H1 (cell line): ENCODE measurements at regions not wholly inside any gene's neighbourhood (a gene's known extent, or its start where the extent isn't known, plus 50 kb on each side); places are given as distances from the start of the nearest gene placed in this dataset.

ENCODE experiments used
- ASH2L ChIP-seq: fragments of 200-600, 300-600 bp; sonication (generic); IDR thresholded peaks from one replicate; pipeline ENCODE4 v1.7.1; 2017; ENCODE audit warnings: low read length
- BCL11A ChIP-seq, 2 experiments: IDR thresholded peaks; one replicate each; pipeline ENCODE4 v1.6.1; 2011; ENCODE audit warnings: low read depth in 2 of 2, low read length in 2 of 2, mild to moderate bottlenecking in 2 of 2
- BRCA1 ChIP-seq: IDR thresholded peaks from 2 replicates; pipeline ENCODE4 v1.6.1; 2012; ENCODE audit warnings: low read depth, low read length, improper control_type of control experiment
- CHD2 ChIP-seq: IDR thresholded peaks from 2 replicates; pipeline ENCODE4 v1.6.1; 2012; ENCODE audit warnings: low read length, improper control_type of control experiment
- CTCF ChIP-seq, 3 experiments: IDR thresholded peaks; 1 replicate in 2 of 3; 2 replicates in 1 of 3; pipeline versions ENCODE4 v1.5.1 to v1.6.1; 2011; ENCODE audit warnings: low read length in 3 of 3, mild to moderate bottlenecking in 3 of 3, inconsistent platforms in 2 of 3, low read depth in 1 of 3, moderate library complexity in 1 of 3; ENCODE audit not compliant: insufficient read depth in 1 of 3; ENCODE audit errors: control extremely low read depth in 1 of 3
- EGR1 ChIP-seq: IDR thresholded peaks from 2 replicates; pipeline ENCODE4 v1.6.1; 2011; ENCODE audit warnings: low read depth, low read length, borderline replicate concordance
- EZH2 ChIP-seq: fragments of 200-600 bp; sonication (generic); IDR thresholded peaks from 2 replicates; pipeline ENCODE4 v1.7.1; 2012; ENCODE audit warnings: low read depth, mild to moderate bottlenecking, moderate library complexity, low read length, inconsistent platforms; ENCODE audit not compliant: severe bottlenecking
- KDM1A ChIP-seq: fragments of 200-600, 300-600 bp; sonication (generic); IDR thresholded peaks from 2 replicates; pipeline ENCODE4 v1.7.1; 2016; ENCODE audit warnings: mild to moderate bottlenecking, low read length, borderline replicate concordance
- MAX ChIP-seq: IDR thresholded peaks from 2 replicates; pipeline ENCODE4 v1.6.1; 2012; ENCODE audit warnings: inconsistent platforms
- POLR2A ChIP-seq, 2 experiments: IDR thresholded peaks; 1 replicate in 1 of 2; 2 replicates in 1 of 2; pipeline ENCODE4 v1.6.1; 2011; ENCODE audit warnings: low read depth in 2 of 2, low read length in 2 of 2, mild to moderate bottlenecking in 2 of 2; ENCODE audit errors: control extremely low read depth in 1 of 2
- POLR2AphosphoS5 ChIP-seq: IDR thresholded peaks from 2 replicates; pipeline ENCODE4 v1.6.1; 2011; ENCODE audit warnings: low read depth, low read length
- TF ChIP-seq, protein P1 (sequence below): IDR thresholded peaks from 2 replicates; pipeline ENCODE4 v1.6.1; 2012; ENCODE audit warnings: low read length, inconsistent platforms

GRCh38 chr1:230542054-230542453 is 100.2 kb upstream of the COG2 start:
- TF ChIP-seq EGR1 (no peak), ASH2L (no peak), EZH2 (no peak), KDM1A (no peak), CHD2 (no peak), POLR2A (IDR thresholded peaks at IDR 0.05; ENCODE audit: control extremely low read depth in 1 of 2, low read depth in 2 of 2, low read length in 2 of 2) (no peak), BCL11A (IDR thresholded peaks at IDR 0.05; ENCODE audit: low read depth in 2 of 2, low read length in 2 of 2) (no peak), CTCF (IDR thresholded peaks at IDR 0.05; ENCODE audit: control extremely low read depth in 1 of 3, insufficient read depth in 1 of 3, low read depth in 1 of 3, low read length in 3 of 3) (no peak), POLR2AphosphoS5 (no peak), BRCA1 (no peak), MAX (no peak)
- TF ChIP-seq, protein P1, sequence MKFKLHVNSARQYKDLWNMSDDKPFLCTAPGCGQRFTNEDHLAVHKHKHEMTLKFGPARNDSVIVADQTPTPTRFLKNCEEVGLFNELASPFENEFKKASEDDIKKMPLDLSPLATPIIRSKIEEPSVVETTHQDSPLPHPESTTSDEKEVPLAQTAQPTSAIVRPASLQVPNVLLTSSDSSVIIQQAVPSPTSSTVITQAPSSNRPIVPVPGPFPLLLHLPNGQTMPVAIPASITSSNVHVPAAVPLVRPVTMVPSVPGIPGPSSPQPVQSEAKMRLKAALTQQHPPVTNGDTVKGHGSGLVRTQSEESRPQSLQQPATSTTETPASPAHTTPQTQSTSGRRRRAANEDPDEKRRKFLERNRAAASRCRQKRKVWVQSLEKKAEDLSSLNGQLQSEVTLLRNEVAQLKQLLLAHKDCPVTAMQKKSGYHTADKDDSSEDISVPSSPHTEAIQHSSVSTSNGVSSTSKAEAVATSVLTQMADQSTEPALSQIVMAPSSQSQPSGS, result no peak
